ENCODE measurements at regions not wholly inside any gene's neighbourhood (a gene's known extent, or its start where the extent isn't known, plus 50 kb on each side); places are given as distances from the start of the nearest gene placed in this dataset.

DNA sequence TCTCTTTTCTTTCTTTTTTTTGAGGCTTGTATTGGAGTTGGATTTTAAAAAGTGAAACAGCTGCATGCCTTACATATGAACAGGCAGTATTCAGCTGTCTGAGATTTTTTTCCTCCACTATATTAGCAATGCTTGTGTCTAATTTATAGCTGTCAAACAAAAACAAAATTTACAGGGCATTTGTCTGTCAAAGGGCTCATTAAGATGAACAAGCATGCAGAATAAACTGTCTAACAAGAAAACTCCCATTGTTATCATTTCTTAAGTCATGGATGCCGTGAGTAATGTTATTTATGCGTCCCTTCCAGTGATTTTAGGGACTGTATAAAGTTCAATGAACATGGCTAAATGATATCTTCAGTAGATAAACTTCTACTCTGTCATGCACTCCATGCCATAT lies 674.7 kb downstream of the PLCL1 start:
- FAIRE-seq = no peak
- no peak for TF ChIP-seq POU2F2 (IDR thresholded peaks at IDR 0.05; ENCODE audit: low read depth, low read length)
- TF ChIP-seq POLR2A (IDR thresholded peaks at IDR 0.05; ENCODE audit: low read depth, low read length) = no peak
- TF ChIP-seq POLR2AphosphoS5 (IDR thresholded peaks at IDR 0.05; ENCODE audit: low read depth, low read length) = no peak
- no peak for TF ChIP-seq PAX5 (IDR thresholded peaks at IDR 0.05; ENCODE audit: insufficient read depth, low read length, severe bottlenecking)
- TF ChIP-seq TAF1 (IDR thresholded peaks at IDR 0.05; ENCODE audit: low read depth, low read length) = no peak
- no peak for TF ChIP-seq SPI1 (IDR thresholded peaks at IDR 0.05; ENCODE audit: low read depth, low read length)
- no peak for DNase-seq (ENCODE audit: insufficient read length, low spot score)

DNA sequence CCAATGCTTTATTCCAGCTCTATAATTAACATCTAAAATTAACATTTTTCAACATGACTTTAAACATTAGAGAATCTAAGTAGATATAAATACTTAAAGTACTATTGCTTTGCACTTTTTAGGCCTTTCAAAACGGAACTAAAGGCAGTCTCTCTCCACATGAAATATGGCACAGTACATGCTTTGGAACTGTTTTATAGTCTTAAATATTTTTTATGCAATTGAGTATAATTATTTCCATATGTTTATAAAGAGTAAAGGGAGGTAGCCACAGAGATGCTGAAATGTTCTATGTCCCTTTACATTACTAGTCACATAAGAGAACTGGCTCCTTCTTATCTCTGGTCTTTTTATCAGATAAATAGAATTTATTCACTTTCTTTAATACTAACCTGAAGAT lies 674.0 kb downstream of the PLCL1 start:
- no peak for FAIRE-seq
- DNase-seq (ENCODE audit: insufficient read length, low spot score) = no peak
- TF ChIP-seq PAX5 (IDR thresholded peaks at IDR 0.05; ENCODE audit: insufficient read depth, low read length, severe bottlenecking) (no peak), TAF1 (IDR thresholded peaks at IDR 0.05; ENCODE audit: low read depth, low read length) (no peak), POLR2AphosphoS5 (IDR thresholded peaks at IDR 0.05; ENCODE audit: low read depth, low read length) (no peak), POLR2A (IDR thresholded peaks at IDR 0.05; ENCODE audit: low read depth, low read length) (no peak), POU2F2 (IDR thresholded peaks at IDR 0.05; ENCODE audit: low read depth, low read length) (no peak)

DNA sequence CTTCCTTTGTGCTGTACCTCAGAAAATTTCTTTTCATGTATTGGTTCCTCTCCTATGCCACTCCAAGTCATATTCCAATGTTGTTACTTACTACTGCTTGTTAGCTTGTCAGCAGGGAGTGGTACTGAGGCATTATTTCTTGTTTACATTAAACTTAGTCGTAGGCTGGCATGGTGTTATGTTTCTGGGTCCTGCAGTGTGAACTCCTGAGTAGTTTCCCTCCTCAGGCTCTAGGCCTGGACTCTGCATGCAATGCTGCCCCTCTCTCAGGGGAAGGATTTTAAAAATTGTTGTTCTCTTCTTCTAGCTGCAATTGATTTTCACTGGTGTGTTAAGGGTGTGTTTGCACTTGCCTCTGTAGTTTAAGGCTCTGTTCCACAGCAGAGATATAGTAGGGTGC lies 671.6 kb downstream of the PLCL1 start:
- FAIRE-seq (no peak), DNase-seq (ENCODE audit: insufficient read length, low spot score) (no peak)
- TF ChIP-seq POLR2A (IDR thresholded peaks at IDR 0.05; ENCODE audit: low read depth, low read length) (no peak), SPI1 (IDR thresholded peaks at IDR 0.05; ENCODE audit: low read depth, low read length) (no peak)

DNA sequence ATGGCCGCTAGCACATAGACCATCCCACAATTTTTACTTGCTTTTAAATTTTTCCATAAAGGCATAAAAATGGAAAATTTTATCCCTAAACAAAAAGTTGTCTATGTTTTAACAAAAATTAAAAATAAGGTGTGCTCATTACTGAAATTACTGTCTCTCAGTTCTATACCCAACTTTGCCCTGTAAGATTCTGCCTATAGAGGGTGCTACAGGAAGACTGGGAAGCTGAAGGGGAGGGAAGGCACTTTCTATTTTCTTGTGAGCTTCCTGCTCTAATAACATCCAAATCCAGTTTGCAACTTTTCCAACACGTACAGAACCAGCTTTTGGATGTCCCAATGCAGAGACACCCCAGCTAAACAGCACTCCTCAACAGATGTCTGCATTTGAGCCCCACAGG lies 666.9 kb downstream of the PLCL1 start:
- no peak for FAIRE-seq
- TF ChIP-seq TAF1 (IDR thresholded peaks at IDR 0.05; ENCODE audit: low read depth, low read length) (no peak), POU2F2 (IDR thresholded peaks at IDR 0.05; ENCODE audit: low read depth, low read length) (no peak), POLR2AphosphoS5 (IDR thresholded peaks at IDR 0.05; ENCODE audit: low read depth, low read length) (no peak), SPI1 (IDR thresholded peaks at IDR 0.05; ENCODE audit: low read depth, low read length) (no peak), PAX5 (IDR thresholded peaks at IDR 0.05; ENCODE audit: insufficient read depth, low read length, severe bottlenecking) (no peak), POLR2A (IDR thresholded peaks at IDR 0.05; ENCODE audit: low read depth, low read length) (no peak)
- DNase-seq (ENCODE audit: insufficient read length, low spot score) = no peak

DNA sequence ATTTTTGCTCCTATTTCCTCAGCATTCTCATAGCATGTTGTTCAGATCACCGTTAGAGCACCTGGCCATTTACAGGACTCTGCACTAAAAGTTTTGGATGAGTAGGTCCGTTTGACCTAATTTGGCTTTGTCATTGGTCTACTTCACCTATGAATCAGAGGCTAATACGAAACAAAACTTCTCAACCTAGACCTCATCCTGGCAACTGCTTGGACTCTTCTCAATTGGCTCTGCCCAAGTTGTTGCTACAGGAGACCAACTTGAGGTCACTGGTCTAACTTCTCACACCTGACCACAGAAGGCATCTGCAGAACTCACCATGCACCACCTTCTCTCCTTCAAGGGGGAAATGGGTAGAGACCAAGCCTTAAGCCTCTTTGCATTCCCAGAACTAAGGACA lies 663.7 kb downstream of the PLCL1 start:
- FAIRE-seq (no peak), DNase-seq (ENCODE audit: insufficient read length, low spot score) (no peak)
- TF ChIP-seq POU2F2 (IDR thresholded peaks at IDR 0.05; ENCODE audit: low read depth, low read length) = no peak
- TF ChIP-seq POLR2AphosphoS5 (IDR thresholded peaks at IDR 0.05; ENCODE audit: low read depth, low read length) = no peak
- no peak for TF ChIP-seq TAF1 (IDR thresholded peaks at IDR 0.05; ENCODE audit: low read depth, low read length)
- TF ChIP-seq SPI1 (IDR thresholded peaks at IDR 0.05; ENCODE audit: low read depth, low read length) = no peak
- TF ChIP-seq PAX5 (IDR thresholded peaks at IDR 0.05; ENCODE audit: insufficient read depth, low read length, severe bottlenecking) = no peak
- no peak for TF ChIP-seq POLR2A (IDR thresholded peaks at IDR 0.05; ENCODE audit: low read depth, low read length)

DNA sequence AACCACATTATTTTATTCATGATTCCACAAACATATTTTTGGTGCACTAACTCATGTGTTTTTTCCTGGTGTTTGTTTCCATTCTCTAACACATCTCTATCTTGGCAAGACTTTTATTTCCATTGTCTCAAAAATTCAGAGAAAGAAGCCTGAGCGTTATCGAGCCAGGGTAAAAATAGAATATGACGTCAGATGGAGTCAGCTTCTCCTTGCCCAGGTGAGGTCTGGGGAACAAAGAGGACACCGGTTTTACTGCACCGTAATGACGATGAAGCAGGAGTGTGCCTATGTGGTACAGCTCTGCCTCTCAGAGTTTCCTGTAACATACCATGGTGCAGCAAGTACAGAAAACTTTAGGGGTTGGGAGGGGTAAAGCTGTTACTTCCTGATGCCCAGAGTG lies 661.6 kb downstream of the PLCL1 start:
- no peak for FAIRE-seq
- no peak for DNase-seq (ENCODE audit: insufficient read length, low spot score)
- TF ChIP-seq POU2F2 (IDR thresholded peaks at IDR 0.05; ENCODE audit: low read depth, low read length) (no peak), POLR2A (IDR thresholded peaks at IDR 0.05; ENCODE audit: low read depth, low read length) (no peak), SPI1 (IDR thresholded peaks at IDR 0.05; ENCODE audit: low read depth, low read length) (no peak), POLR2AphosphoS5 (IDR thresholded peaks at IDR 0.05; ENCODE audit: low read depth, low read length) (no peak), TAF1 (IDR thresholded peaks at IDR 0.05; ENCODE audit: low read depth, low read length) (no peak), PAX5 (IDR thresholded peaks at IDR 0.05; ENCODE audit: insufficient read depth, low read length, severe bottlenecking) (no peak)

DNA sequence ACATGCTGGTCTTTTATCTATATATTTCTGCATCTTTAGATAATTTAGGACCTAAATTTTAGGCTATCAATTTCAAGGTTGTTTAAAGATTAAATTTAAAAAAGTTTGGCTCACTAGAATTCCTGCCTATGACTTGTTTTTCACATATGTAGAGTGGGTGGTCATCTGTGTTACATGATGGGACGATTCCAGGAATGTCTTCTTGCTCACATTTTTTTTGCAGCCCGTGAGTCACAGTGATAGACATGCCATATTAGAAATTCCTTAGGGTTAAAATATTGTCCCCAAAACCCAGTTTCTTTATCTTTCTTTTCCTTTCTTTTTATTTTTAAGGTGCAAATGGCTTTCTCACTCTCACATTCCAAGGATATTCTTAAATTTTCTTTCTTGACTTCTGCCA lies 652.0 kb downstream of the PLCL1 start:
- DNase-seq (ENCODE audit: insufficient read length, low spot score) = no peak
- FAIRE-seq = no peak
- TF ChIP-seq PAX5 (IDR thresholded peaks at IDR 0.05; ENCODE audit: insufficient read depth, low read length, severe bottlenecking) = no peak
- no peak for TF ChIP-seq TAF1 (IDR thresholded peaks at IDR 0.05; ENCODE audit: low read depth, low read length)

DNA sequence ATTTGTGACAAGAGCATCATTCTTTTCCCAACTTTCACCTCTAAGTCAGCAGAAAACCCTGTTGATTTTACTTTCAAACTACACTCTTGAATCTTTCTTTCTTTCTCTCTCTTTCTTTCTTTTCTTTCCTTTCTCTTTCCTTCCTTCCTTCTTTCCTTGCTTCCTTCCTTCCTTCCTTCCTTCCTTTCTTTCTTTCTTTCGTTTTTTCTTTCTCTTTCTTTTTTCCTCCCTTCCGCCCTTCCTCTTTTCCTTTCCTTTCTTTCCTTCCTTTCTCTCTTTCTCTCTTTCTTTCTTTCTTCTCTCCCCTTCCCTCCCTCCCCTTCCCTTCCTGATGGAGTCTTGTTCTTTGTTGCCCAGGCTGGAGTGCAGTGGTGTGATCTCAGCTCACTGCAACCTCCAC lies 649.5 kb downstream of the PLCL1 start:
- DNase-seq (ENCODE audit: insufficient read length, low spot score) (no peak), FAIRE-seq (no peak)
- no peak for TF ChIP-seq PAX5 (IDR thresholded peaks at IDR 0.05; ENCODE audit: insufficient read depth, low read length, severe bottlenecking)
- TF ChIP-seq TAF1 (IDR thresholded peaks at IDR 0.05; ENCODE audit: low read depth, low read length) = no peak
- TF ChIP-seq POU2F2 (IDR thresholded peaks at IDR 0.05; ENCODE audit: low read depth, low read length) = no peak
- TF ChIP-seq SPI1 (IDR thresholded peaks at IDR 0.05; ENCODE audit: low read depth, low read length) = no peak
- no peak for TF ChIP-seq POLR2A (IDR thresholded peaks at IDR 0.05; ENCODE audit: low read depth, low read length)
- no peak for TF ChIP-seq POLR2AphosphoS5 (IDR thresholded peaks at IDR 0.05; ENCODE audit: low read depth, low read length)

DNA sequence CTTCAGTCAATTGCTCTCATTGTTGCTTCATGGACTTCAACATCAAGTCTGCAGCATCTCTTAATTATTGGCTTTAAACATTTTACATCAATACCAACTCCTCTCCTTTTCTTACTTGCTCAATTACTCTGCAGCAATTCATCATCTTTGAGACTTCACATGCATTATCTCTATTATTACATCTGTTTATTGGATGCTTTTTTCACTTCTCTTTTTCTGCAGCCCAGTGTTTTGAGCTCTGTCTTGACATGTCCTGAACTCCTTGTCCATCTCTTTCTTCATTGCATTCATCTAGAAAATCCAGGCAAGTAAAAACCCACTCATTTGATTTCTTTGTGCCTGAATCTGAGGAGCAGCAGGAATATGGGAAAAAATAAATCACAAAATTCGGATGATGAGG lies 647.9 kb downstream of the PLCL1 start:
- FAIRE-seq = no peak
- DNase-seq (ENCODE audit: insufficient read length, low spot score) = no peak
- TF ChIP-seq TAF1 (IDR thresholded peaks at IDR 0.05; ENCODE audit: low read depth, low read length) (no peak), SPI1 (IDR thresholded peaks at IDR 0.05; ENCODE audit: low read depth, low read length) (peak; percentile 86), POLR2A (IDR thresholded peaks at IDR 0.05; ENCODE audit: low read depth, low read length) (no peak), PAX5 (IDR thresholded peaks at IDR 0.05; ENCODE audit: insufficient read depth, low read length, severe bottlenecking) (no peak), POU2F2 (IDR thresholded peaks at IDR 0.05; ENCODE audit: low read depth, low read length) (no peak), POLR2AphosphoS5 (IDR thresholded peaks at IDR 0.05; ENCODE audit: low read depth, low read length) (no peak)

DNA sequence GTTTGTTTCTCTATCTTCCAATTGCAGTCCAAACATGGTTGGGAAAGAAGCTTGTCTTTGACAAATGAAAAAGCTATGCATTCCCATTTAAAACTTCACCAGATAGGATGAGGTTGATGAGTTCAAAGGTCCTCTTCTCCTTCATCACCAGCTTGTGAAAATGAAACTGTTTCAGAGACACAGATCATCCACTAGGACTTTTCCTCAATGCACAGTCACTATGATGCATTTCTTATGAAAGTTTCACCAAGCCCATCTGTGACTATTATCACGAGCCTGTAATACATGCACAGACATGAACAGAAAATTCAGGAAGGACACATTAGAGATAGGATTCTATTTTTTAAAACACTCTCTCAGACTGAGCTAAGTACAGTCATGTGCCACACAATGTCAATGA lies 644.4 kb downstream of the PLCL1 start:
- FAIRE-seq (no peak), DNase-seq (ENCODE audit: insufficient read length, low spot score) (no peak)
- TF ChIP-seq POLR2A (IDR thresholded peaks at IDR 0.05; ENCODE audit: low read depth, low read length) (no peak), SPI1 (IDR thresholded peaks at IDR 0.05; ENCODE audit: low read depth, low read length) (no peak), PAX5 (IDR thresholded peaks at IDR 0.05; ENCODE audit: insufficient read depth, low read length, severe bottlenecking) (no peak), POLR2AphosphoS5 (IDR thresholded peaks at IDR 0.05; ENCODE audit: low read depth, low read length) (no peak), TAF1 (IDR thresholded peaks at IDR 0.05; ENCODE audit: low read depth, low read length) (no peak), POU2F2 (IDR thresholded peaks at IDR 0.05; ENCODE audit: low read depth, low read length) (no peak)

All from GM12891 (cell line).